ENCODE measurements at regions not wholly inside any gene's neighbourhood (a gene's known extent, or its start where the extent isn't known, plus 50 kb on each side); places are given as distances from the start of the nearest gene placed in this dataset.
"Not testable (repeated sequence)": the region's sequence is repeated elsewhere in the genome, so short reads cannot be mapped to it uniquely, and the experiment has no call there.

GRCh38 chr2:22449696-22450095, 935.3 kb upstream of the KLHL29 start:
- no peak for DNase-seq

DNA sequence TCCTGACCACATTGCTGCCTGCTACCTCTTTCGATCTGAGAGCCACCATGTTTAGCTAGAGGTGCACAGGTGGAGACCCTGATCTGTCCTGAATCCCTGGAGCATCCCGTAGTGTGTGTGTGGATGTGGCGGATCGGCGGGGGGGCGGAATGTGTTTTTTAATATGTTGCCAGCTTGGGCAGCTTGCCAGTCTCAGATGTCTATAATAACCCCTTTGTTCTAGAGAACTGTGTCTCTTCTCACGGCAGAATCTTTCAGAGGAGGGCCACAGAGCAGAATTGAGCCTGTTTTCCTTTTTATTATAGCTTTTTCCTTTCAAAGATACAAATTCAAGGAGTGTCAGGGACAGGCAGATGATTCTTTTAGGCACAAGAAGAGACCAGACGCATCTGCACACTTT, 934.1 kb upstream of the KLHL29 start:
- DNase-seq, result no peak

DNA sequence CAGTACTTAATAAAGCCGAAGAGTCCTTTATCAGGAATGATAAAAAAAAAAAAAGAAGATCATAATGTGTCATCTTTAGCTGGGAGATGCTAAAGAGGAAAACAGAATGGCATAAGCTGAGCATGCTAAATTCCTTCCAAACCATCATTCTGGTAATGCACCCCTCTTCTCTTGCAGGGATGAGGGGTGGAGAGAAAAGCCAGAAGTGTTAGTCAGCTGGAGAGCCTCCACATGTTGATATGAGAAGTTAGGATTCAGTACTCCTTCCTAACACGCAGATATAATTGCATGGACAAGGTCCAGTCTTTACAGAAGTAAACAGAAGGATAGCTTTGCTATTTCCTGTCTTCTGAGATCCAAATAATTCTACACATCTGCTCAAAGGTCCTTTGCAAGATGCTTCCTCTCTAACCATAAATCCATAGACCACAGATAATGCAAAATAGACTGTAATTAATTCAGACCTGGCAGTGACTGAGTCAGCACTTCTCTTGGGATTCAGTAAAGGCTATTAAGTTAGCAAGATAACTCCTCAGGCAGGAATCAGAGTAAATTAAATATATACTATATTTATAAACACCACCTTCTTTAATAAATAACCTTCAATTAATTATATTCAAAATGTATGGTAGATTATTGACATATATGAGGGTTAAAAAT, 930.0 kb upstream of the KLHL29 start:
- no peak for DNase-seq

DNA sequence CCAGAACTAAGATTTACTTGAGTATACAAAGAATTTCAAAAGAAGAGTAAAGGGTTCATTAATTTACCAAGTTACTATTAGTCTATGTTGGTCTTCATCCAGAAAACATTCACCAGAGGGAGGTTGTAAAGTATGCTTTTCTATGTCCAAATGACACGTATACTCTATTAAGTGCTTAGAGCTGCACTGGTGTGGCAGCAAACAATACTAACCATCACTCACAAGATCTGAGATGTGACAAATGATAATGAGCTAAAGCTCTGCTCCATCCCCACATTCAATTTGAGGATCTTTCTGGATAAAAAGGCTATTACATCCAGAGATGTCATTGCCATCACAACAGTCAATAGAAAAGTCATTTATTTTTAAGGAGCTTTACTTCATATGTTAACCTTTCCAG, 926.5 kb upstream of the KLHL29 start:
- no peak for DNase-seq

GRCh38 chr2:22475103-22475502, 909.9 kb upstream of the KLHL29 start:
- DNase-seq, result not testable (repeated sequence)

- DNase-seq, result no peak
Observed at GRCh38 chr2:22478329-22478728, 906.6 kb upstream of the KLHL29 start.

DNA sequence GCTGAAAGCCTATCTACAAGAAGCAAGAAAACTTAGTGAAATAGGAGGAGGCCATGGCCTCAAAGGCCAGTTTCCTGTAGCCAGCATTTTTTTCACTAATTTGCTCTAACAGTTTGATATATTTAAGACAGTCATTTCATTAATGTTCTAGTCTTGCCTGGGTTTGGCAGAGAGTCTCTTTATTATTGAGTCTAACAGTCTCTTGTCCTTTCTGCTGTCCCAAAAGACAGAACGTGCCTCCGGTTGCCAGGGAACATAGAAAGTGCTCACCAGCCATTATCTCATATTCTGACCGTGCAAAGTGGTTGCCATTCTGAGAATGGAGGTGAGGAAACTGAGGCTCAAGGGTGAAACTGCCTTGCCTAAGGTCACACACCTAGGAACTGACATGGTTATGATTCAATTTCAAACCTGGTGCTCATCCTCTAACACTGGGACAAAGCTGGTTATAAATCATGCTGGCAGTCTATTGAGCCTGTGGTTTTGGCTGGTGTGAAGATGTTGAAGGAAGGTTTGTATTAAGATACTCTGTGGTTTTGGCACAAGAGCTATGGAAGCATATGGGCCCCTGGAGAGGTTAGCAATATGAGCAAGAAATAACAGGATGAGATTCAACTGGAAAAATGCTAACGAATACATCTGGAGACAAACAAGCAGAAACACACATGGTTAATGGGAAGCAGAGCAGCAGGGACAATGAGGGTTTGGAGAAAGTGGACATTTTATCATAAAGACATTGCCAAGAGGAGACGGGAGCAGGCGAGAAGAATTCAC, 903.3 kb upstream of the KLHL29 start:
- peak; percentile 66 for DNase-seq

DNA sequence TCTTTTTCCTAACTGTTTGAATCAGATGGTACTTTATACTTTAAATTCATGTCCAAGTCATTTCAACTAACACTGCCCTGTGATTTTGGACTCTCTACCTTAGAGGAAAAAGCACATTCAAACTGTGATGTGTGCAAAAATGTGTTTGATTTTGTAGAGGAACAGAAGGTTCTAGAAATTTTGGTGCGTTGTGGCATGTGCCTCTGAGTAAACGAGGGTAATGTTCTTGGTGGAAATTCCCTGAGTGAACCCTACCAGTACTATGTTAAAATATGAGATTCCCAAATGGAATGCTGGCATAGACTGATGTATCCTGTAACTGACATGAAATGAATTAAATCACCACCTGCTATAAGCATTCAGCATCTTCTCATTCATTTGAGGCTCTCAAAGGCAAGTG, 901.9 kb upstream of the KLHL29 start:
- DNase-seq, result no peak

GRCh38 chr2:22485486-22485885, 899.5 kb upstream of the KLHL29 start:
- no peak for DNase-seq

DNA sequence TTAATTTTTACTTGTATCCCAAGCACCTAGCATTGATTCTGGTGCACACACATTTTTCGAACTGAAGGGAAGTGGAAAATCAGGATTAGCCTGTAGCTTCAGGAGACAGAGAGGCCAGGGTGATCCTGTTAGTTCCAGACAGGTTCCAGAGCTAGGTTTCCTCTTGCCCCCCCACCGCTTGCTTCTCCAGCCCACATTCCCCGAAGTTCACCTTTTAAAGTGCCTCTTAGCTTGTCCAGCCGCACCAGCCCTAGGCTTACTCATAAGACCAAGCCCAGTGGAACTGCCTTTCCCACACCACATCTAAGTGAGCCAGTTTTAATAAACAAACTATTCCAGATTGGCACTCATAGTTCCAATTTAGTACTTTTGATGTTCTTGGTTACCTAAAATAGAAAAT, 898.6 kb upstream of the KLHL29 start:
- DNase-seq, result no peak

- no peak for DNase-seq
Observed at GRCh38 chr2:22487036-22487435, 897.9 kb upstream of the KLHL29 start.

DNA sequence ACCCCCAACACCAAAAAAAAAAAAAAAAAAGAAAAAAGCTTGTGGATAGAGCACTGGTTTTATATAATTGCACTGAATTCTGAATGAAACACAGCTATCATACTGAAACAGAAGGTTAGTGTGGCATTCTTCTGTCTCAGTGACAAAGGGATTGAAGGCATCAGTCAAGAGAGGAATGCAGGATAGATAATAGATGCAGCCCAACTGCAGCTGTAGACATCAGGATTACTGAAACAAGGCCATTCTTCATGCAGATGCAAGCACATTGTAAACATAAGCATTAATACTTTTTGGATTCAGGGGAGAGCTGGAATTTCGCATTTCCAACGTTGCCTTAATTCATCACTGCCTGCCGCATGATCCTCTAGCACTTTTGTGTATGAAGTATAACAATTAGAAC, 897.4 kb upstream of the KLHL29 start:
- no peak for DNase-seq

DNA sequence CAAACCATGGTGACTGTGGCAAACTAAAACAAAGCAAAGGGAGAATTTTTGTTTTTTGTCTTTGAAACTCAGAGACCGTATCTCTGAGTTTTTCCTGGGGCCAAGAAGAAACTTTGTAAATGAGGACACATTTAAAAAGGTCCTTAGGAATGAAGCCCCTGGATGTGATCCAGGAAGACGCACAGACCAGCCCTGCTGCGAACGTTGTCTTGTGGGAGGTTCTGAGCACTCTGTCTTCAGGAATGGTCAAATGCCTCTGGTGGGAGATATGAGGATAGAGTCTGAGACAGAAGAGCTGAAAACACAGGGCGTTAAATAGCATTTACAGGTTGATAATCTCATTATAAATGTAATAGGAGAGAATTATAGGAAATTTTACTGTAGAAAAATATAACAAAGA, 893.5 kb upstream of the KLHL29 start:
- DNase-seq, result no peak

- DNase-seq, result no peak
Observed at GRCh38 chr2:22494156-22494555, 890.8 kb upstream of the KLHL29 start.

DNA sequence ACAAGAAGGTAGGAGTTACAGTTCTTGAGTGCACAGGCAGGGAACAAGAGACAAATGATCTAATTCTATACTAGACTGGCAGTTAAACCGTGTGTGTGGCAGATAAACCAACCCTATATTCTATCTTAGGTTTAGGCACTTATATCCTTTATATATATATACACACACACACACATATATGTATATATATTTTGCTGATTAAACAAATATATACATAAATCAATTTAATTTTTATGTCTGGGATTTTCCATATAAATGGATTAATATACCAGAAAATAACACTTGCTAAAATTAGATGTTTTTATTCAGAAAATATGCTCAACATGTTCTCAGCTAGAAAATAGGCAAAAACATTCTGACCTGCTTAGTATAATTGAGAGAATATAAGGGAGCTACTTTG, 887.9 kb upstream of the KLHL29 start:
- no peak for DNase-seq

DNA sequence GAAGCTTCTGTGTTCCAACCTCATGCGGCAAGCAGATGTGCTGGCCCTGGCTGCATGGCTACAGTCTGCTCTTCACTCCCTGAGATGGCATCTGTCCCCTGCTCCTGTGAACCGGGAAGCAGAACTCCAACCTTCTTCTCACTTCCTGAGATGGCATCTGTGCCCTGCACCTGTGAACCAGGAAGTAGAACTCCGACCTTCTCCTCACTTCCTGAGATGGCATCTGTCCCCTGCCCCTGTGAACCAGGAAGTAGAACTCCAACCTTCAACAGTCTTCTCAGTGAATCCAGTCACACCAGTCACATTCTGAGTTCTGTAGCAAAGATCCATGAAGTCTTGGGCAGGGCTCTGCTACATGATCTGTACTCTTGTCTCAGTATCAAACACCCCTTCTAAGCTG, 887.2 kb upstream of the KLHL29 start:
- no peak for DNase-seq

DNA sequence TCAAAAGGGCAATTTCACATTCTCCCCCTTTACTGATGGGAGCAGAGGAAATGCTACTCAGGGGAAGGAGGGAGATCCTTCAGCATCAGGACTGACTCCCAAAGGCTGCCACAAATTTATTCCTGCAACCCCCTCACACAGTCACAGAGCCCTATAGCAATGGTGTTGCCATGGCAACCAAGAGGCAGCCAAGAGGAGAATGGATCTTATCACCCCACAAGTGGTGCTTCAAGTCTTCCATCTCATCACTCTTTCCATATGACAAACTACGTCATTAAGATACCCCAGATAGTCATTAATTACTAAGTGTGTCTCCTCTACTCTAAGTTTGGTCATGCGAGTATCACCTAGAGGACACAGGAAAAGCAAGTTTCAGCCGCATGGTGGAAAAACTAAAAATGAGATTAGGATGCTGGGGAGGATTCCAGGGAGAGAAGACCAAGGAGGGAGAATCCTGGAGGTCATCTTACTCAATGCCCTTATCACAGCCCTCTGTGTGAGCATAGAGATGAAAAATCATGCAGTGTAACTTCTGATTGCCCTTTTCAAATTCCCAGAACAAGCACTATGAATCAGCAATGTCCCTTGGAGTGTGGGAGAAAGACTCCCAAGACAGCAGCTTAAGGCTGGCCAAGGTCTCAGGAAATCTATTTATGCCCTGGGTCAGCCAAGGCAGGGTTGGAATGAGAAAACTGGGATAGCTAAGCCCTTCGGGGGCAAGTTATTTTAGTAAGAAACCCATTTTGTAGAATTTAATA, 885.7 kb upstream of the KLHL29 start:
- DNase-seq, result no peak

DNA sequence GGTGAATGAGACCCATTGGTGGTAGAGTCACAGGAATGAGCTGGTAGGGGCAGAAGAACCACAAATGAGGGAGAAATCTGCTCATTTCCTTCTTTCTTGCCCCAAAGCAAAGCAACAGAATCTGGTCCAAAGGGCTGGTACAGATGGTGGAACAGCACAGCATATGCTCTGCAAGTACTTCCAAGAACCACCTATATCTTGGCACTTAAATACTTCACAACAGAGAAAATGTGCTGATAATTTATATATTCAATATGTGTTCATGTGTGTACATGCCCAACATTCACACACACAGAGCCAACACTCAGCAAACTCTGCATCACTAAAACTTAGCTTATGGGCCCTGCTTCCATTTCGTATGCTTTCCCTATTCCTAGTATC, 884.4 kb upstream of the KLHL29 start:
- no peak for DNase-seq

DNA sequence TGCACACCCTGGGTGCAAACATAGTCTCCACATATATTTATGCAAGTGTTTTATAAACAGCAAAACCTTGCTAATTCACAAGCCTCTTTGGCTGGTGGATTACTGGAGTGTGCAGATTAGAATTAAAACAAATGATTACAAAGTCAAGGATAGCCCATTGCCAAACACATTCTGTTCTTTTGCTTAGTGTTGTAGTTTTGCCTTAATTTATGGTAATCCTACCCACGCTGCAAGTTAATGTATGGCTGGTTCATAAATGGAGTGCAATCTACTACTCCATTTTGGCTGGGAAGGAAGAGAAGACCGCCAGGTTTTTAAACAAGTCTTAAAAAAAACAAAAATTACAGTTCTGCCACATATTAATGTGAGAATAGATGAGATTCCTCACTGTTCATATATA, 883.1 kb upstream of the KLHL29 start:
- no peak for DNase-seq

DNA sequence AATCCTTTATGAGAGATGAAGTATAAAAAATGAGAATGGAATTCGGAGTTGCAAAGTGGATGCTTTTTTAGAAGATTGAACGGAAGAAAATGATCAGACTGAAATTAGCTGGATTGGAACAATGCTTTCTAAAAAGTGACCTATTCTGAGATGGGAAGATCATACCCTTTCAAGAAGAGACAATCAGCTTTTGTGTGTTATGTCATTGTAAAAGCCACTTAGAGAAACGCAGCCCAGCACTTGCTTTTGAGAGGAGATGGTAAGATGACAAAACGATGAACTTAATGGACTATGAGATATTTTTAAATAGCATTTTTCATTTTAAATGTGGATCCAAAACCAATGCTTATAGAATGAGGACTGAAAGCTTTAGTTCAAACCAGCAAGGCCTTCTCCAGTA, 871.4 kb upstream of the KLHL29 start:
- DNase-seq, result no peak

DNA sequence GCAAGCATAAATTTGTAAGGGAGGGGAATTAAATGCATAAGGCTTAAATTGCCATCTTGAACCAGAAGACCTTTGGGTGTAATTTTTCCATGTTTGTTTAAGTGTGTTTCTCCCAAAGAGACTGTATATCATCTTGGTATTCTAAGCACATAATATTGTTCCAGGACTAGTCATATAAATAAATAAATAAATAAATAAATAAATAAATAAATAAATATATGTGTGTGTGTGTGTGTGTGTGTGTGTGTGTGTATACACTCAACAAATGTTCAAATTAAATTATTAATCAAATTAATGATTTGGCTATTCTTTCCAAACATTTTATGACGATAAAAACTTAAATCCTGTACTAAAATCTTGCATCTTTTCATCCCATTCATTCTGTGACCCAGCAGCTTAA, 867.8 kb upstream of the KLHL29 start:
- DNase-seq, result no peak

- DNase-seq, result no peak
Observed at GRCh38 chr2:22518641-22519040, 866.3 kb upstream of the KLHL29 start.

DNA sequence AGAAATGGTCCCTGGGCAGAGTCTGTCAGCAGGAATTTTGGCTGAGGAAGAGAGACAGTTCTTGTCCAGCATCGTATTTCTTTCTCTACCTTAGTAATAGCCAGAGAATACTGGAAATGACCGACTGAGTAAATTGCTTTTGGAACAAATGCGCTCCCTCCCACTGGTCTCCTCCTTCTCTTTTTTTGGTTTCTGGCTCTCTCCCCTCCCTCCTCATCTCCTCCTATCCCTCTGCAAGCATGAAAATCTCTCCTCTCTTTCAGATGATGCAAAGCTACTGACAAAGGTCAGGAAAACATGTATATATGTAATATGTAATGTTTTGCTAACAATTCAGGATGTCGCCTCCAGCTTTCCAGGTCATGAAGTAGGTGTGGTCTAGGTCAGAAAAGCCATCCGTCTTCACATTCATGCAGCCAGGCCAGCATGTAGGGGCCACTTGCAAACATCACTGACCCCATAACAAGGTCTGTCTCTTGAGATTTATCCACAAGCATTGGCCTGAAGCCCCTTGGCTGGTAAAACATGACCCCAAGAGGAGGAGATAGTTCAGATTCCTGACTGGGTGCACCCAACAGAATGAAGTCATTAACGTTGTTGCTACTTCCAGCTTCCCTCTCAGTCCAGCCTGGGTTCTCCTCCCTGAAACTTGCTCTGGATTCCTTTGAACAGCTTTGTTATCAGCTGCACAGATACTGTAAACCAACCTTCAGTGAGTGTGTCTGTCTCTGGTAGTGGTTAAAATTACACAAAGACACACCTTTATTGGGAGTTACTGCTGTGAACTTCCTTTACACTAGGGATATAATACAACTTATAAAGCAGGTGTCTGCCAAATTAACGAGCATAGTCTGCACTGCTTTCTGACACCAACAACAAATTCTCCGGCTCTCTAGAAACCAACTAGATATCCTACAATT, 864.4 kb upstream of the KLHL29 start:
- peak; percentile 39 for DNase-seq

Measured in femur (tissue), 1 donor.